Hepatic stellate cell (primary cell): ENCODE measurements at regions not wholly inside any gene's neighbourhood (a gene's known extent, or its start where the extent isn't known, plus 50 kb on each side); places are given as distances from the start of the nearest gene placed in this dataset.

ENCODE experiments used
- DNase-seq: peaks from one replicate; pipeline ENCODE4 v3.0.0; 2011; ENCODE audit warnings: low spot score

- DNase-seq = no peak
These were observed 283.9 kb upstream of the NPVF start for GRCh38 chr7:25512061-25512687.

GRCh38 chr7:25515633-25516275, 287.5 kb upstream of the NPVF start:
- no peak for DNase-seq

- DNase-seq = no peak
These were observed 289.6 kb upstream of the NPVF start for GRCh38 chr7:25517906-25518305.

GRCh38 chr7:25520017-25520416, 291.7 kb upstream of the NPVF start:
- no peak for DNase-seq

- DNase-seq = no peak
These were observed 292.2 kb upstream of the NPVF start for GRCh38 chr7:25520516-25520915.

- DNase-seq = no peak
These were observed 292.9 kb upstream of the NPVF start for GRCh38 chr7:25521236-25521635.

- DNase-seq = no peak
These were observed 294.4 kb upstream of the NPVF start for GRCh38 chr7:25522727-25523126.

- no peak for DNase-seq
These were observed 299.4 kb upstream of the NPVF start for GRCh38 chr7:25527665-25528170.

- DNase-seq = no peak
These were observed 301.0 kb upstream of the NPVF start for GRCh38 chr7:25529320-25529719.

- DNase-seq = no peak
These were observed 308.6 kb upstream of the NPVF start for GRCh38 chr7:25536851-25537250.

- no peak for DNase-seq
These were observed 309.5 kb upstream of the NPVF start for GRCh38 chr7:25537662-25538375.

- DNase-seq = no peak
These were observed 313.0 kb upstream of the NPVF start for GRCh38 chr7:25541094-25541821.

GRCh38 chr7:25541877-25542276, 313.6 kb upstream of the NPVF start:
- no peak for DNase-seq

- no peak for DNase-seq
These were observed 314.9 kb upstream of the NPVF start for GRCh38 chr7:25543210-25543609.

- no peak for DNase-seq
These were observed 315.5 kb upstream of the NPVF start for GRCh38 chr7:25543798-25544197.

GRCh38 chr7:25544254-25544653, 316.0 kb upstream of the NPVF start:
- DNase-seq = no peak

- DNase-seq = no peak
These were observed 317.1 kb upstream of the NPVF start for GRCh38 chr7:25545124-25546008.

- no peak for DNase-seq
These were observed 318.0 kb upstream of the NPVF start for GRCh38 chr7:25546306-25546705.

- DNase-seq = no peak
These were observed 321.1 kb upstream of the NPVF start for GRCh38 chr7:25549271-25549921.

GRCh38 chr7:25550149-25550548, 321.9 kb upstream of the NPVF start:
- DNase-seq = no peak

GRCh38 chr7:25552998-25553397, 324.7 kb upstream of the NPVF start:
- no peak for DNase-seq
